ENCODE measurements at regions not wholly inside any gene's neighbourhood (a gene's known extent, or its start where the extent isn't known, plus 50 kb on each side); places are given as distances from the start of the nearest gene placed in this dataset.

DNA sequence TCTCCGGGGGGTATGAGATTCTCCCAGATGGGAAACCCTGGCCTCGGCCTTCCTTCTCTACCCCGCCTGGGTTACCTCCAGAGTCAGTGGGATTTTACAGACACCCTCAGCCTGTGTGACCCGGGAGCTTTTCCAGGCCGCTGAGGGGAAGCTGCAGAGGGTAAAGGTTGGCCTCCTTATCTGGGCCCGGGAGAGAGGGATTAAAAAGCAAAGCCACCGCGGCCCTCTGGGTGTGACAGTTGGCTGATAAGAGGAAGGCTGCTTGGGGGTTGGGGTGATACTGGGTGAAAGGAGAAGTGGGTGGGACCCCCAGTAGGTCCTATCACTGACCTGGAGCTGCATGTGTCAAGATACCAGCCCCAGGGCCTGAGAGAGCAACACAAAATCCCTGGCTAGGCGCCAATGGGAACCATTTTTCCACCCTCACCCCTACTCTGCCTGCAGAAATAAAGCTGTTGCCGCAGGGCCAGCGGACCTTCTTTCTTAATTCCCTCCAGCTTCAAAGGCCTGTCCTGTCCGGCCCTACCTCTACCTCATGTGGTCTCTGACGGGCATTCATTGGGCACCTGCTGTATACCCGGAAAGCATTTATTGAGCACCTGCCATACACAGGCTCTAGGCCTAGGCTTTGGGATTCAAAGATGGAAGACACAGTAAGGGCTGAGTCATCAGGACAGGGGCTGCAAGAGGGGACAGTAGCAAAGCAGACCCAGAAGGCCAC, 77.6 kb upstream of the GSE1 start (continued):
- TF ChIP-seq, protein P1, sequence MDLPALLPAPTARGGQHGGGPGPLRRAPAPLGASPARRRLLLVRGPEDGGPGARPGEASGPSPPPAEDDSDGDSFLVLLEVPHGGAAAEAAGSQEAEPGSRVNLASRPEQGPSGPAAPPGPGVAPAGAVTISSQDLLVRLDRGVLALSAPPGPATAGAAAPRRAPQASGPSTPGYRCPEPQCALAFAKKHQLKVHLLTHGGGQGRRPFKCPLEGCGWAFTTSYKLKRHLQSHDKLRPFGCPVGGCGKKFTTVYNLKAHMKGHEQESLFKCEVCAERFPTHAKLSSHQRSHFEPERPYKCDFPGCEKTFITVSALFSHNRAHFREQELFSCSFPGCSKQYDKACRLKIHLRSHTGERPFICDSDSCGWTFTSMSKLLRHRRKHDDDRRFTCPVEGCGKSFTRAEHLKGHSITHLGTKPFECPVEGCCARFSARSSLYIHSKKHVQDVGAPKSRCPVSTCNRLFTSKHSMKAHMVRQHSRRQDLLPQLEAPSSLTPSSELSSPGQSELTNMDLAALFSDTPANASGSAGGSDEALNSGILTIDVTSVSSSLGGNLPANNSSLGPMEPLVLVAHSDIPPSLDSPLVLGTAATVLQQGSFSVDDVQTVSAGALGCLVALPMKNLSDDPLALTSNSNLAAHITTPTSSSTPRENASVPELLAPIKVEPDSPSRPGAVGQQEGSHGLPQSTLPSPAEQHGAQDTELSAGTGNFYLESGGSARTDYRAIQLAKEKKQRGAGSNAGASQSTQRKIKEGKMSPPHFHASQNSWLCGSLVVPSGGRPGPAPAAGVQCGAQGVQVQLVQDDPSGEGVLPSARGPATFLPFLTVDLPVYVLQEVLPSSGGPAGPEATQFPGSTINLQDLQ (CRISPR knock-in tag; IDR thresholded peaks at IDR 0.05), result peak; percentile 72; the same call in 1 of the 2 replicates
- TF ChIP-seq ZNF713 (CRISPR knock-in tag; IDR thresholded peaks at IDR 0.05), result no peak; the same call in 1 of the 2 replicates
- peak; percentile 90; the same call in 1 of the 2 replicates for TF ChIP-seq MTA1 (CRISPR knock-in tag; IDR thresholded peaks at IDR 0.05; ENCODE audit: borderline replicate concordance)
- no peak for TF ChIP-seq ZNF780A (CRISPR knock-in tag; IDR thresholded peaks at IDR 0.05)
- TF ChIP-seq, protein P2, sequence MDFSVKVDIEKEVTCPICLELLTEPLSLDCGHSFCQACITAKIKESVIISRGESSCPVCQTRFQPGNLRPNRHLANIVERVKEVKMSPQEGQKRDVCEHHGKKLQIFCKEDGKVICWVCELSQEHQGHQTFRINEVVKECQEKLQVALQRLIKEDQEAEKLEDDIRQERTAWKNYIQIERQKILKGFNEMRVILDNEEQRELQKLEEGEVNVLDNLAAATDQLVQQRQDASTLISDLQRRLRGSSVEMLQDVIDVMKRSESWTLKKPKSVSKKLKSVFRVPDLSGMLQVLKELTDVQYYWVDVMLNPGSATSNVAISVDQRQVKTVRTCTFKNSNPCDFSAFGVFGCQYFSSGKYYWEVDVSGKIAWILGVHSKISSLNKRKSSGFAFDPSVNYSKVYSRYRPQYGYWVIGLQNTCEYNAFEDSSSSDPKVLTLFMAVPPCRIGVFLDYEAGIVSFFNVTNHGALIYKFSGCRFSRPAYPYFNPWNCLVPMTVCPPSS (IDR thresholded peaks at IDR 0.05), result no peak
- TF ChIP-seq, protein P3, sequence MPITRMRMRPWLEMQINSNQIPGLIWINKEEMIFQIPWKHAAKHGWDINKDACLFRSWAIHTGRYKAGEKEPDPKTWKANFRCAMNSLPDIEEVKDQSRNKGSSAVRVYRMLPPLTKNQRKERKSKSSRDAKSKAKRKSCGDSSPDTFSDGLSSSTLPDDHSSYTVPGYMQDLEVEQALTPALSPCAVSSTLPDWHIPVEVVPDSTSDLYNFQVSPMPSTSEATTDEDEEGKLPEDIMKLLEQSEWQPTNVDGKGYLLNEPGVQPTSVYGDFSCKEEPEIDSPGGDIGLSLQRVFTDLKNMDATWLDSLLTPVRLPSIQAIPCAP (CRISPR knock-in tag; IDR thresholded peaks at IDR 0.05; ENCODE audit: low read depth), result no peak
- peak; percentile 100 for TF ChIP-seq GATA4 (IDR thresholded peaks at IDR 0.05; ENCODE audit: borderline replicate concordance, low read depth)
- TF ChIP-seq, protein P4, sequence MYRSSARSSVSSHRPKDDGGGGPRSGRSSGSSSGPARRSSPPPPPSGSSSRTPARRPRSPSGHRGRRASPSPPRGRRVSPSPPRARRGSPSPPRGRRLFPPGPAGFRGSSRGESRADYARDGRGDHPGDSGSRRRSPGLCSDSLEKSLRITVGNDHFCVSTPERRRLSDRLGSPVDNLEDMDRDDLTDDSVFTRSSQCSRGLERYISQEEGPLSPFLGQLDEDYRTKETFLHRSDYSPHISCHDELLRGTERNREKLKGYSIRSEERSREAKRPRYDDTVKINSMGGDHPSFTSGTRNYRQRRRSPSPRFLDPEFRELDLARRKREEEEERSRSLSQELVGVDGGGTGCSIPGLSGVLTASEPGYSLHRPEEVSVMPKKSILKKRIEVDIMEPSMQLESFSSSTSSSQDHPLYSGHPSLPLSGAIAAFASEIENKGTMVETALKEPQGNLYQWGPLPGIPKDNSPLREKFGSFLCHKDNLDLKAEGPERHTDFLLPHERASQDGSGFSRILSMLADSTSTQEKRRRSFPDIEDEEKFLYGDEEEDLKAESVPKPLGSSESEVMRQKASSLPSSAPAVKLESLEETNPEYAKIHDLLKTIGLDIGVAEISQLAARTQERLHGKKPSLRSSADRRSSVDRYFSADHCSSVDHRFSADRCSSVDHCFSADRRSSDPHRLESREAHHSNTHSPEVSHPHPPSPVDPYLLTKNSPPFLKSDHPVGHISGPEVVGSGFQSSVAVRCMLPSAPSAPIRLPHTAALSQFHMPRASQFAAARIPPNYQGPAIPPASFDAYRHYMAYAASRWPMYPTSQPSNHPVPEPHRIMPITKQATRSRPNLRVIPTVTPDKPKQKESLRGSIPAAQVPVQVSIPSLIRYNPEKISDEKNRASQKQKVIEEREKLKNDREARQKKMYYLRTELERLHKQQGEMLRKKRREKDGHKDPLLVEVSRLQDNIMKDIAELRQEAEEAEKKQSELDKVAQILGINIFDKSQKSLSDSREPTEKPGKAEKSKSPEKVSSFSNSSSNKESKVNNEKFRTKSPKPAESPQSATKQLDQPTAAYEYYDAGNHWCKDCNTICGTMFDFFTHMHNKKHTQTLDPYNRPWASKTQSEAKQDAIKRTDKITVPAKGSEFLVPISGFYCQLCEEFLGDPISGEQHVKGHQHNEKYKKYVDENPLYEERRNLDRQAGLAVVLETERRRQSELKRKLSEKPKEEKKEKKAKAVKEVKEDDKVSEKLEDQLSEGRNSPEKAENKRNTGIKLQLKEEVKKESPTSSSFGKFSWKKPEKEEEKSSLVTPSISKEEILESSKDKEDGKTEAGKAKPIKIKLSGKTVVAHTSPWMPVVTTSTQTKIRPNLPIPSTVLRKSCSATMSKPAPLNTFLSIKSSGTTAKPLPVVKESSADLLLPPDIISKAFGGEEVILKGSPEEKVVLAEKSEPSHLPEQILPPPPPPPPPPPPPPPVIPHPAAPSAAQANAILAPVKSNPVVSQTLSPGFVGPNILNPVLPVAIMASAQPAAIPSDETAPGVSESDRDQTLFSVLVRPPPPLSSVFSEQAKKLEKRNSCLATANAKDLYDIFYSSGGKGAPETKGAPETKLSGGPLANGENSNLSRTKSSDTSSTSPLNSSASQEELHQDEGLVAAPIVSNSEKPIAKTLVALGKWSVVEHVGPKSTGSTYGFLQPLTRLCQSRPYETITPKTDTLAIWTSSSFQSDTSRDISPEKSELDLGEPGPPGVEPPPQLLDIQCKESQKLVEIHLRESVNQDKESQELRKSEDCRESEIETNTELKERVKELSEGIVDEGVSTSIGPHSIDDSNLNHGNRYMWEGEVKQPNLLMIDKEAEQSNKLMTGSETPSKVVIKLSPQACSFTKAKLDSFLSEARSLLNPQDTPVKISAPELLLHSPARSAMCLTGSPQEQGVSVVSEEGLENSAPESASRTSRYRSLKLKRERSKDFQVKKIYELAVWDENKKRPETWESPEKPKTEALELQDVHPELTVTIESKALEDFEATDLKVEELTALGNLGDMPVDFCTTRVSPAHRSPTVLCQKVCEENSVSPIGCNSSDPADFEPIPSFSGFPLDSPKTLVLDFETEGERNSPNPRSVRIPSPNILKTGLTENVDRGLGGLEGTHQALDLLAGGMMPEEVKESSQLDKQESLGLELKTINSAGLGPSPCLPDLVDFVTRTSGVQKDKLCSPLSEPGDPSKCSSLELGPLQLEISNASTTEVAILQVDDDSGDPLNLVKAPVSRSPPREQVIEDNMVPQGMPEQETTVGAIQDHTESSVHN (CRISPR knock-in tag; IDR thresholded peaks at IDR 0.05), result no peak; the same call in 1 of the 2 replicates
- 0 out of 2 replicates have a peak, but pooled peaks have one; percentile 2 for TF ChIP-seq RNF2 (conservative IDR thresholded peaks at IDR 0.05; ENCODE audit: low read depth)
- TF ChIP-seq, protein P5, sequence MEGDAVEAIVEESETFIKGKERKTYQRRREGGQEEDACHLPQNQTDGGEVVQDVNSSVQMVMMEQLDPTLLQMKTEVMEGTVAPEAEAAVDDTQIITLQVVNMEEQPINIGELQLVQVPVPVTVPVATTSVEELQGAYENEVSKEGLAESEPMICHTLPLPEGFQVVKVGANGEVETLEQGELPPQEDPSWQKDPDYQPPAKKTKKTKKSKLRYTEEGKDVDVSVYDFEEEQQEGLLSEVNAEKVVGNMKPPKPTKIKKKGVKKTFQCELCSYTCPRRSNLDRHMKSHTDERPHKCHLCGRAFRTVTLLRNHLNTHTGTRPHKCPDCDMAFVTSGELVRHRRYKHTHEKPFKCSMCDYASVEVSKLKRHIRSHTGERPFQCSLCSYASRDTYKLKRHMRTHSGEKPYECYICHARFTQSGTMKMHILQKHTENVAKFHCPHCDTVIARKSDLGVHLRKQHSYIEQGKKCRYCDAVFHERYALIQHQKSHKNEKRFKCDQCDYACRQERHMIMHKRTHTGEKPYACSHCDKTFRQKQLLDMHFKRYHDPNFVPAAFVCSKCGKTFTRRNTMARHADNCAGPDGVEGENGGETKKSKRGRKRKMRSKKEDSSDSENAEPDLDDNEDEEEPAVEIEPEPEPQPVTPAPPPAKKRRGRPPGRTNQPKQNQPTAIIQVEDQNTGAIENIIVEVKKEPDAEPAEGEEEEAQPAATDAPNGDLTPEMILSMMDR (CRISPR knock-in tag; IDR thresholded peaks at IDR 0.05), result no peak; the same call in 1 of the 2 replicates
- no peak; the same call in 1 of the 2 replicates for TF ChIP-seq ZC3H13 (CRISPR knock-in tag; IDR thresholded peaks at IDR 0.05)
- TF ChIP-seq IKZF1 (IDR thresholded peaks at IDR 0.05), result no peak
- TF ChIP-seq ZNF773 (CRISPR knock-in tag; IDR thresholded peaks at IDR 0.05; ENCODE audit: borderline replicate concordance), result no peak; the same call in 1 of the 2 replicates
- TF ChIP-seq NCOA1 (CRISPR knock-in tag; IDR thresholded peaks at IDR 0.05), result peak; percentile 99
